NCI-H510A treated with DMSO at 0.1 percent for 48 hours (cell line): ENCODE measurements at regions not wholly inside any gene's neighbourhood (a gene's known extent, or its start where the extent isn't known, plus 50 kb on each side); places are given as distances from the start of the nearest gene placed in this dataset.

Source experiments
- DNase-seq: peaks from one replicate; lab custom pipeline; 2025; lab: John Stamatoyannopoulos, UW

DNA sequence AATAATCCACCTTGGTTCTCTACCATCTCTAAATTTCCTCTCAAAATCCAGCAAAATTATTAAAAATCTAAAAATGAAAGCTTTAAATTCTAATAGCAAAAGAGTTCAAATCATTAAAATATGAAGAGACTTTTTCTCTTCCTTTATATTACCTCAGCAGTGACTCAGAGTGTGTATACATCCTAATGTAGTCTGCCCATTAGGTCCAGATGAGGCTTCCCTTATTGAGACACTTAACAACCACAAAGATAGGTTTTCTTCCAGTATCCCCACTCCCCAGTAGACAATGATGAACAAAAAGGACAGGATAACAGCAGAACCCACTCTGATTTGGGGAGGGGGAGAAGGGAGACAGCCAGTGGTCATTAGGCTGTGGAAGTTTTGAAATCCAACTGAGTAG is 61.5 kb upstream of the DCBLD2 start:
- no peak for DNase-seq

DNA sequence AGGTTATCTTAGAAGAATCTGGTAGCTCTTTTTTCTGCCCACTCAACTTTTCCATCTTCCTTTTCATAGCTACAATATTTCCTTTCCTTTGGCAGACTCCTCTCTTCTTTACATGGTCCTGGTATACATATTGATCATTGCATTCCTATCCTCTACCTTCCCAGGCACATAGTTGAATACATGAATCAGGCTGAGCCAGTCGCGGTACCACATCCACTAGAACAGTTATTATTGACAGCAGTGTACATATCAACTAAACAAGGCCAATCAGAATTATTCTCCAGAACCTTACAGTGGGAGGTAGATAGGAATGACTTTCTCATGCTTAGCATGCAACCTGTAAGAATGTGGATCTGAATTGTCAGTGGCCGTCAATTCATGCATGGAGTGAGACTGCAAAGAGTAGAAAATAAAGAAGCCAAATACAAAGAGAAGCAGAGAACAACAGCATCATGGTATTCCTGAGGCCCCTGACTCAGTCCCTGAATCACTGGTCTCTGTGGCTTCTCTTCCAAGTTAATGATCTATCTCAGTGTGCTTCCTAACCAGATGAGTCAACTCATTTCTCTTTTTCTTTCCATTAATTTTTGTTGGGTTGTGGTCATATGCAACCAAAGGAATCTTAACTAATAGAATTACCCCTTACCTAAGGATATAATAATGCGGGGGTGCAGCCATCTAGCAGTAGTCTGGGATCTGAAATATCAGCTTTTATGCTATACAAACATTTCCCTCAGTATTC is 60.9 kb upstream of the DCBLD2 start:
- no peak for DNase-seq

DNA sequence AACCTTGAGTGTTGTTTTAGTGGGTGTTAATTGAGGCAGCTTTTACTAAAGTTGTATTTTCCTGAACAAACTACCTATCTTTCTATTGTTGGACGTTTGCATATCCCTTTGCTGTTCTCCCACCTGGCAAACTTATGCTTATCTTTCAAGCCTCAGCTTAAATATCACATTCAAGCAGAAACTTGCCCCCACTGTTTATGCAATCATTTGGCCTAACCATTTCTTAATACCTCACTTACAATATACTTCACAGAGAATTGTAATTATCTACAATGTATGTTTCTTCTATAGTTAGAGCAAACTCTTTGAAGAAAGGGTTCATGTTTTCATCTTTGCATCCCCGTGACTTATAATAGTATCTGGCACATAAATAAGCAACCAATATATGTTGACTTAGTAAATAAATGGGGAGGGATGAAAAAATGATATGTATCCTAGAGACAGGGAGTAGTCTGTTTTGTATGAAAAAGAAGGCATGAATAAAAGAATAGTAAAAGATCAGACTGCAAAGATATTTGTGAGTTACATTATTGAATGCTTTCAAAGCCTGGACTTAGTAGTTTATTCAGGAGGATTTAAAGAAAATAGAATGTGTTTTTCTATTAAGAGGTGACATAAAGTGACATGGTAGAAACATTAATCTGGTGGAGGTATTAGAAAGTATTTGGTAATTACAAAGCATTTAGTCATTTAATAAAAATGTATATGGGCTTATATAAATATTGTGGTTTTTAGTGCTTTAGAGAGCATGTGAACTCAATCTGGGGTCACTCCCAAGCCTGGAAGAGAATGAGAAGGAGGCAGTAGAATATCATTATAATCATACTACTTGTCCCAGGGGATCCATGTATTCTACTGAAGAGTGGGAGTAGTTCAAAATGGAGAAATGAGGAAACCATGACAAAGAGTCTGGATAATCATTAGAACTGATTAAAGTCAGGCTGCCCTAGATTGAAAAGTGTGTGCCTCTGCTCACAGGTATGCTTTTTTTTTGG is 60.0 kb upstream of the DCBLD2 start:
- no peak for DNase-seq

DNA sequence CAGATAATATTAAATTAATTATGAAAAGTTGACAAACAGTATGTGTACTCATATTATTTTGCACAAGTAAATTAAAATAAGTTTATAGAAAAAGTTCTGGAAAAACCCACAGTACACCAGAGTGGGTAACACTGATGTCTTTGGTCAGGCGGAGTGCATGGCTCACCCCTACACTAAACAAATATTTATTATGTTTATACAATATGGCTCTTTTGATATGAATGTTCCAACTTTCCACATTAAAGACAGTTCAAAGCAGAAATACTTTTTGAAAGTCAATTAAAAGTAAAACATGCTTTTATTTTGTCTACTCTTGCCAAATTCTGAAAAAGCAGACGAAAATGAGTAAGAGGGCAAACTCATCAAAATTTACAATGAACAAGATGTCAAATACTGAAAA is 56.2 kb upstream of the DCBLD2 start:
- no peak for DNase-seq

DNA sequence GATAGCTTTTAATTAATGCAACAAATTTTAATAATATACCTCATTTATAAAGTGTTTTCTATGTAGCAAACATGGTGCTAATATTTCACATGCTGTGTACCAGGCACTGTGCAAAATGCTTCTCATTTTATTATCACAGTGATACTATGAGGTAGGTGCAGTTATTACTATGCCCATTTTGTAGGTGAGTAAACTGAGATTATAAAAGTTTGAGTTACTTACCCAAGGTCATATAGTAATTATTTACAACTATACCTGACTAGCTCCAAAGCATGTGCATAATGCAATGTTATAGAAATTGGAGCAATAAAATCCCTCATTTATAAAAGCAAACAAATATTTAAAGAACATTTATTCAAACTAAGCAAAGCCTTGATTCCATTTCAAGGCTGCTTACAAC is 54.5 kb upstream of the DCBLD2 start:
- no peak for DNase-seq

DNA sequence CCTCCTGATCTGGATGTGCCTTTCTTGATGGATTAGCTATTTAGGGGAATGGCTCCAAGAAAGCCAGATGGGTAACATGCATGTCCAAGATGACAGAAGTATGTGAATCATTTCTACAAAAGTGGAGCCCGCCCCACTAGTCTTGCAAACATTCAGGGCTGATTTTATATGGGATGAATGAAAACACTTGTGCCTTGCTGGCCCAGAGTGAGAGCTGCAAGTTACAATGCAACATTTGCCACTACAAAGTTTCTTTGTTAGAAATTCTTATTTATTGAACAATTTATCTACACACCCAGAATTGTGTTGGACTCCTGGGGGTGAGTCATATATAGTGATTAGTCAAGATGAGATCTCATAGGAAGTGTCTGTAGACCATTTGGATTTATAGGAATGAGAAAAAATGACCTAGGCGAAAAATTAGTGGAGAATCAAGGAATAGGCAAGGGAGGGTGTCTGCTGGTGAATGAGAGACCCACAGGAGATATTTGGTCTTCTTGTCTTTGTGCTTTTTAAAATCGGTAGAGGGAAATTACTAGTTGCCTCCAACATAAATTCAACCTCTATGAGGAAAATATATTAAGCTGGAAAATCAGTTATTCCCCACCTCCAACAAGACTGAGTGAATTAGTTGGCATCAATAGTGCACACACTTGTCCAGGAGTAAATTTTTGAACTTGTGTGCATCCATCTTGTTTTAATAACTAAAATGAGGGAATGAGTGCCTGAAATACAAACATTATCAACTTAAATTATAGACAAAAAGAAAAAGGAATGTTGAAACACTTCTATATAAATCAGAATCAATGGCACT is 53.5 kb upstream of the DCBLD2 start:
- no peak for DNase-seq

DNA sequence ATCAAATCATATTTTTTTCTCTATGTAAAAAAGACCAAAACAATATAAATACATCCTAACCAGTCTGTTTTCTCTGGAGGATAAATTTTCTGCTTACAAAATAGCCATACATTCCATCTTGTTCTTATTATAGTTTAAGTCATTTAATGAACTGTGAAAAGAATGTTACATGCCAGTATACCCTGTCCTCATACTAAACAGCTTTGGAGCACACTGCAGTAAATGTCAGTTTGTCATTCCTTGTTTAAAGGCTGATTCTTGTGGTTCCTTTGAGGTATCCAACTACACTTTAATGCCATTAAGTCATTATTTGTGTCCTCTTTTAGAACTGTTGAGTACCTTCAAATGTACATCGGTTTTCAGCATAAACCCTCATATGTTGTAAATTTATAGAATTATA is 52.7 kb upstream of the DCBLD2 start:
- no peak for DNase-seq

DNA sequence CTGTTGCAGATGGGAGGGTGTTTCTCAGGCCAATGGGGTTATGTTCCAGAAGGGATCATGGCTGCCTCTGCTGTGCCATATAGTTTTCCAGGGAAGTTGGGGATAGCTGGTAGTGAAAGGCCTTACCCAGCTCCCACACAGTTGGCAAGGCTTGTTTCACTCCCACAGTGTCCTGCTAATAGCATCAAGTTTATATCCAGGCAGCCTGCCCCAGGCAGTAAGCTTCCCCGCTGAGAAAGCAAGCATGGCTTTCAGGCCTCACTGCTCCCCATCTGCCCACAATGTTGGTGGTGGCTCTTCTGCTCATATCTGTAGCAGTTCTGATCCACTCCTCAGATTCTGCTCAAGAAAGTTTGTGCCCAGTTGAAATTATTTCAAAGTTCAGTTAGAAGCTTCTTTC is 50.9 kb upstream of the DCBLD2 start:
- no peak for DNase-seq
